Omental fat pad (tissue), 3 donors: ENCODE measurements at regions not wholly inside any gene's neighbourhood (a gene's known extent, or its start where the extent isn't known, plus 50 kb on each side); places are given as distances from the start of the nearest gene placed in this dataset.

ENCODE experiments used
- ATAC-seq: fragments of 150-250 bp; one replicate; pipeline ENCODE4 v1.9.1; 2016; ENCODE audit warnings: mild to moderate bottlenecking, moderate library complexity; ENCODE audit not compliant: low FRiP score
- DNase-seq: peaks from one replicate; pipeline ENCODE4 v3.0.0-alpha.2; 2019; ENCODE audit warnings: low spot score
- CTCF ChIP-seq, 3 donors: fragments of 450-650 bp; IDR thresholded peaks; one replicate each; pipeline ENCODE4 v1.5.1; 2016 to 2017; ENCODE audit warnings: antibody characterized with exemption in 3 of 3, mild to moderate bottlenecking in 3 of 3, moderate library complexity in 2 of 3

- DNase-seq: no peak
- TF ChIP-seq CTCF (IDR thresholded peaks at IDR 0.05): no peak
- no peak for ATAC-seq
Measured at GRCh38 chr12:89939522-89940215, 231.0 kb upstream of the ATP2B1 start.

- ATAC-seq: no peak
- no peak for DNase-seq
Measured at GRCh38 chr12:89936631-89937030, 228.0 kb upstream of the ATP2B1 start.

GRCh38 chr12:89935850-89936249 lies 227.2 kb upstream of the ATP2B1 start:
- no peak for DNase-seq
- no peak for TF ChIP-seq CTCF (IDR thresholded peaks at IDR 0.05)
- ATAC-seq: no peak

More at GRCh38 chr12:89936631-89937030, 228.0 kb upstream of the ATP2B1 start:
- no peak for TF ChIP-seq CTCF (IDR thresholded peaks at IDR 0.05)

GRCh38 chr12:89933911-89934310 lies 225.3 kb upstream of the ATP2B1 start:
- no peak for DNase-seq
- no peak for ATAC-seq
- TF ChIP-seq CTCF (IDR thresholded peaks at IDR 0.05): no peak

DNA sequence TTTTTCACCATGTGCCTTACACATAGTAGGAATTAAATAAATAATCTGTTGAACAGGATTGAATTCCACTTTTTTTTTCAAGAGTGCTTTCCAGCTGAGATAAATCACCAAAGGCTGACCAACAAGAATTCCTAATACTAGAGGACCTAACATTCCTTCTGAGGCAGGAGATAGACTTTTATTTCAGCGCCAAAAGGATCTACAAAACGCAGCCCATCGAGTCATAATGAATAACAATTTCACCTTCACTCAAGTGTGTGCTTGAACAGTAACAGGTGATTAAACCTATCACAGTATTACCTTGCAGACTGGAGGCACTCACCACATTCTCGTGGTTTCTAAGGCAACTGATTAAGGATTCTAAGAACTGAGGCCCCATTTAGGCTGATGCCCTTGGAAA lies 224.3 kb upstream of the ATP2B1 start:
- ATAC-seq: no peak
- TF ChIP-seq CTCF (IDR thresholded peaks at IDR 0.05): no peak
- DNase-seq: no peak

DNA sequence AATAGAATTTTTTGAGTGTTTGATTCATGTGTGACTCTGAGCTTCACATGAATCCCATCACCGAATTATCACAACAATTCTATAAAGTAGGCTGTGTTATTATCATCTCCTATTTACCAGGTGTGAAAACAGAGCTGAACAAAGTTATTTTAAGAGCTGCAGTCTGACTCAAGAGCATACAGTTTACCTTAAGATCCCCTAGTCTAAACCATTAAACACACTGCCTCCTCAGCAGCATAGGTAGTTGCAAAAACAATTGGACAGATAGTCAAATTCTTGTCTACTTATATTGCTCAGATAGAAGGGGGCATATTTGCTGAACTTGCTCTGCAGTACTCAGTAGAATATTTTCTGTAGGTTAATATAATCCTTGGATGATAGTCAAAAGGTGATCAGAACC lies 219.8 kb upstream of the ATP2B1 start:
- DNase-seq (no peak), ATAC-seq (no peak)
- no peak for TF ChIP-seq CTCF (IDR thresholded peaks at IDR 0.05)

DNA sequence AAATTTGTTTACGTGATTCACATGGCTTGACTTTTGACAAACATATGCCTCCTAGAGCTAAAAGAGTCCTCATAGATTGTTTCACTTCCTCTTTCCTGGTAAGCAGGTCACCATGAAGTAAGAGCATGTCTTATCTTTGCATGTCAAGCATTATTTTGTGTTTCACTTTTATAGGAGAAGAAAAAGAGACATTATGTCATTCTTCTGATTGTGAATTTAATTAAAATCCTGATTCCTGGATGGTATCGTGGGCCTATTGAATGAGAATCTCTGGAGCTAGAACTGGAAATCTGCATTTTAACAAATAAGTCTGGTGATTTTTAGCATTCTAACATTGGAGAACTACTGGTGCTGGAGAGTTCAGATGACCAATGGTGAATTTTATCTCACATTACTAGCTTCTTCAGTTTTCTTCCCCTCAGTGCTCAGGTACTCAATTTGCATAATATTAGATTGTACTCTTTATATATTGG lies 218.6 kb upstream of the ATP2B1 start:
- no peak for DNase-seq
- ATAC-seq: no peak
- TF ChIP-seq CTCF (IDR thresholded peaks at IDR 0.05): no peak
